ENCODE measurements at regions not wholly inside any gene's neighbourhood (a gene's known extent, or its start where the extent isn't known, plus 50 kb on each side); places are given as distances from the start of the nearest gene placed in this dataset.

GRCh38 chr5:136802383-136802782 lies 437.0 kb upstream of the TRPC7 start:
- no peaks in the 10 kb centered on the region for H3K9me3 ChIP-seq (replicated peaks; ENCODE audit: control insufficient read depth, insufficient read depth, low read length)
- H3K36me3 ChIP-seq (ENCODE audit: control insufficient read depth in 2 of 2, insufficient read depth in 2 of 2, low read length in 1 of 2): no peaks in the 10 kb centered on the region
- H4K20me1 ChIP-seq (ENCODE audit: control insufficient read depth, insufficient read depth): no peaks in the 10 kb centered on the region
- no peak overlapping the region for H3K27ac ChIP-seq (ENCODE audit: control insufficient read depth, insufficient read depth)
- no TSS peak for BruUV-seq (replicated peaks)
- H3K4me3 ChIP-seq: no peak overlapping the region
- H3K9ac ChIP-seq (ENCODE audit: control insufficient read depth, insufficient read depth, low read length): no peak overlapping the region
- POLR2A ChIA-PET: no interaction called here
- no peaks in the 10 kb centered on the region for H3K27me3 ChIP-seq (replicated peaks in 1 of 2; ENCODE audit: control insufficient read depth in 2 of 2, insufficient read depth in 2 of 2, low read length in 1 of 2)
- no peak for FAIRE-seq
- WGBS (ENCODE audit: insufficient coverage, insufficient replicate concordance, low lambda C conversion rate, missing lambda C conversion rate): 2% methylated on average over 2 of the region's 2 CpGs
- ATAC-seq: no peak
- CTCF ChIA-PET: interaction anchor here (0.6 kb wide), 1 partner anchor 710 kb away, joined by 3 read pairs; no protein-coding TSS in a partner anchor
- SMC1A ChIA-PET (ENCODE audit: uncharacterized antibody, unreplicated experiment): interaction anchor here (0.9 to 1.5 kb wide), 2 partner anchors 9 to 13 kb away, joined by 4 read pairs; no protein-coding TSS in a partner anchor
- intact Hi-C loops (cut with micrococcal nuclease; ENCODE audit: unreplicated experiment): no loop called here
- in situ Hi-C loops (cut with MboI): no loop called here
- H3K4me1 ChIP-seq (ENCODE audit: control insufficient read depth, insufficient read depth, low read length): no peaks in the 10 kb centered on the region
- no peak for DNase-seq (ENCODE audit: low read depth, low spot score)
- no peak overlapping the region for H2AFZ ChIP-seq (ENCODE audit: control insufficient read depth, low read depth, low read length)
- H3K4me2 ChIP-seq (ENCODE audit: control insufficient read depth, insufficient read depth): no peak overlapping the region
- RAD21 ChIA-PET (ENCODE audit: unreplicated experiment): no interaction called here
- no peaks in the 10 kb centered on the region for H3K79me2 ChIP-seq (ENCODE audit: control insufficient read depth, insufficient read depth, low read length)
- peak; percentile 22; the same call in 1 of the 2 replicates for TF ChIP-seq RAD21 (IDR thresholded peaks at IDR 0.05; ENCODE audit: insufficient read depth, low read depth, low read length)
- TF ChIP-seq IRF5 (IDR thresholded peaks at IDR 0.05; ENCODE audit: borderline replicate concordance): no peak
- TF ChIP-seq CTCF (IDR thresholded peaks at IDR 0.05 in 2 of 3, conservative IDR thresholded peaks at IDR 0.05 in 1 of 3; ENCODE audit: control insufficient read depth in 2 of 3, extremely low read depth in 1 of 3, insufficient read depth in 1 of 3, low read depth in 3 of 3, low read length in 3 of 3): peak in 1 of 3 experiments; percentile 25; a peak in 1 of 6 replicates
- no peak for TF ChIP-seq HDAC6 (IDR thresholded peaks at IDR 0.05; ENCODE audit: unreplicated experiment)
- no peak for TF ChIP-seq SREBF2 (IDR thresholded peaks at IDR 0.05; ENCODE audit: low read length)
- TF ChIP-seq MYB (IDR thresholded peaks at IDR 0.05; ENCODE audit: borderline replicate concordance, low read depth, low read length): no peak

Data from GM12878 (cell line).